ENCODE measurements at regions not wholly inside any gene's neighbourhood (a gene's known extent, or its start where the extent isn't known, plus 50 kb on each side); places are given as distances from the start of the nearest gene placed in this dataset.
"Not testable (repeated sequence)": the region's sequence is repeated elsewhere in the genome, so short reads cannot be mapped to it uniquely, and the experiment has no call there.

DNA sequence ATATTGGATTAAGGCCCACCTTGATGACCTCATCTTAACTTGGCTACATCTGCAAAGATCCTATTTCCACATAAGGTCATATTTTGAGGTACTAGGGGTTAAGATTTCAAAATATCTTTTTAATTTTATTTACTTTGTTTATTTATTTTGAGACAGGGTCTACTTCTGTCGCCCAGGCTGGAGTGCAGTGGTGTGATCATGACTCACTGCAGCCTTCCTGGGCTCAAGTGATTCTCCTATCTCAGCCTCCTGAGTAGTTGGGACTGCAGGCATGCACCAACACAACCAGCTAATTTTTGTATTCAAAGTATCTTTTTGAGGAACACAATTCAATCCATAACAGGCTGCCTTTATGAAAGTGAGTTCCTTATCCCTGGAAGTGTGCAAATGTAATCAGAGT, 212.3 kb downstream of the PALM2AKAP2 start:
- TF ChIP-seq, protein P1, sequence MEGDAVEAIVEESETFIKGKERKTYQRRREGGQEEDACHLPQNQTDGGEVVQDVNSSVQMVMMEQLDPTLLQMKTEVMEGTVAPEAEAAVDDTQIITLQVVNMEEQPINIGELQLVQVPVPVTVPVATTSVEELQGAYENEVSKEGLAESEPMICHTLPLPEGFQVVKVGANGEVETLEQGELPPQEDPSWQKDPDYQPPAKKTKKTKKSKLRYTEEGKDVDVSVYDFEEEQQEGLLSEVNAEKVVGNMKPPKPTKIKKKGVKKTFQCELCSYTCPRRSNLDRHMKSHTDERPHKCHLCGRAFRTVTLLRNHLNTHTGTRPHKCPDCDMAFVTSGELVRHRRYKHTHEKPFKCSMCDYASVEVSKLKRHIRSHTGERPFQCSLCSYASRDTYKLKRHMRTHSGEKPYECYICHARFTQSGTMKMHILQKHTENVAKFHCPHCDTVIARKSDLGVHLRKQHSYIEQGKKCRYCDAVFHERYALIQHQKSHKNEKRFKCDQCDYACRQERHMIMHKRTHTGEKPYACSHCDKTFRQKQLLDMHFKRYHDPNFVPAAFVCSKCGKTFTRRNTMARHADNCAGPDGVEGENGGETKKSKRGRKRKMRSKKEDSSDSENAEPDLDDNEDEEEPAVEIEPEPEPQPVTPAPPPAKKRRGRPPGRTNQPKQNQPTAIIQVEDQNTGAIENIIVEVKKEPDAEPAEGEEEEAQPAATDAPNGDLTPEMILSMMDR (IDR thresholded peaks at IDR 0.05; ENCODE audit: low read depth, low read length, missing control alignments), result no peak
- H3K4me3 ChIP-seq (replicated peaks; ENCODE audit: low read depth, low read length), result no peak overlapping the region
- DNase-seq (ENCODE audit: extremely low read depth, low read depth), result no peak

DNA sequence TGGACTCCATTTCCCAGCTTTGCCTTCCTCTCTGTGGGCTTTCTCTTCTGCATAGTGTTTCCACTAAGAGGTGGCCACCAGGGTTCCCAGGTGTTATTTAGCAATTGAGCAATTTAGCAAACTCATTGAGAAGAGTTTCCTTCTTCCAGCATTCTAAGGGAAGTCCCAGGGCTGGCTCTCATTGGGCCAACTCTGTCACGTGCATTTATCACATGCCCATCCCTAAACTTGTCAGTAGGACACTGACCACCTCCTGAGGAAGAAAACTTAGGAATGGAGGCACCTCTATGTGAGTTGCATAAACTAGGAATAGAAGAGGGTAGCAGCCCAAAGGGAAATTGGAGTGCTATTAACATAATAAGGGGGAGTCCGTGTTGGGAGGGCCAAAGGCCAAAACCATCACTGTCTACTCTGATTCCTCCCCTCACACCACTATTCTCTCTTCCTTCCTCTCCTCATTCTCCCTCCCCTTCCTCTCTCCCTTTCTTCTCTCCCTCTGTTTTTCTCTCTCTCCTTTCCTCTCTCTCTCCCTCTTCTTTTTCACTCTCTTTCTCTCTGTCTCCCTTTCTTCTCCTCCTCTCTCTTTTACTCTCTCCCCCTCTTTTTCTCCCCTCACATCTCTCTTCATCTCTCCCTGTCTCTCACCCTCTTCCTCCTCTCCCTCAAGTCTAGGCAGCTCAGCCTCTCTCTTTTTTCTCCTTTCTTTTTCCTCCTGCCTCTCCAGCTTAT, 213.4 kb downstream of the PALM2AKAP2 start:
- no peak overlapping the region for H3K4me3 ChIP-seq (replicated peaks; ENCODE audit: low read depth, low read length)
- TF ChIP-seq, protein P1 (IDR thresholded peaks at IDR 0.05; ENCODE audit: low read depth, low read length, missing control alignments), result no peak
- DNase-seq (ENCODE audit: extremely low read depth, low read depth), result no peak

DNA sequence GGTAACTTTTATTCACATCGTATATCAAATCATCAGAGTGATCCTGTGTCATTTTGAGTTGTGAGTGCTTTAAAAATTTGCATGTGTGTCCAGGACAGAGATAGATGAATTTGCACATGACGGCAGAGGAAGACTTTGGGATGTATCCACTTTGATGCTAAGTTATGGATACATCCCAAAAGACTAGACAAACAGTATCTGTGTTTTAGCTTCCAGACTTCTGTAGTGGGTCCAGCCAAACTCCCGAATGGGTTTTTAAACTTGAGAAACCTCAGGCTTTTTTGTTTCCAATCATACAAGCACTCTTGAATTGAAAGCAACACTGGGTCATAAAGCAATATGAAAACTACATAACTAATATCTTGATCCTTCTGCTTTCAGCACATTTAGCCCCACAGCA, 213.8 kb downstream of the C9orf152 start:
- H3K4me3 ChIP-seq (replicated peaks; ENCODE audit: low read depth, low read length), result no peak overlapping the region
- TF ChIP-seq, protein P1 (IDR thresholded peaks at IDR 0.05; ENCODE audit: low read depth, low read length, missing control alignments), result no peak
- DNase-seq (ENCODE audit: extremely low read depth, low read depth), result no peak

DNA sequence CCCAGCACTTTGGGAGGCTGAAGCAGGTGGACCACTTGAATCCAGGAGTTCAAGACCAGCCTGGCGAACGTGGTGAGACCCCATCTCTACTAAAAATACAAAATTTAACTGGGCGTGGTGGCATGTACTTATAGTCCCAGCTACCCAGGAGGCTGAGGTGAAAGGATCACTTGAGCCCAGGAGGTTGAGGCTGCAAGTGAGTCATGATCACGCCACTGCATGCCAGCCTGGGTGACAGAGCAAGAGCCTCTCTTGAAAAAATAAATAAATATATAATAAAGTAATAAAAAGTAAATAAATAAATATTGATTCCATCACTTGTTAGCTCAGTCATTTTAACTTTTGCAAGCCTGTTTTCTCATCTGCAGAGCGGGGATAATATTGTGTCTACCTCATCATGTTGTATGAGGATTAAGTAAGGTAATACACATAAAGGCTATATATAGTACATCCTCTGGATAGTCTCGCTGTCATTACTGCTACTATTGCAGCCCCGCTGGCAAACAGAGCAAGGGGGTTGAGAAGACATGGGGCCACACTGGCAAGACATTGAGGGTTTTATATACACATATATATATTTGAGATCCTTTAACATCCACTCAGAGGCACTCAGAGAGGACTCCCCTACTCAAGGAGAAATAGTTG, 210.9 kb downstream of the C9orf152 start:
- DNase-seq (ENCODE audit: extremely low read depth, low read depth), result no peak
- H3K4me3 ChIP-seq (replicated peaks; ENCODE audit: low read depth, low read length), result no peak overlapping the region
- TF ChIP-seq, protein P1 (IDR thresholded peaks at IDR 0.05; ENCODE audit: low read depth, low read length, missing control alignments), result no peak

DNA sequence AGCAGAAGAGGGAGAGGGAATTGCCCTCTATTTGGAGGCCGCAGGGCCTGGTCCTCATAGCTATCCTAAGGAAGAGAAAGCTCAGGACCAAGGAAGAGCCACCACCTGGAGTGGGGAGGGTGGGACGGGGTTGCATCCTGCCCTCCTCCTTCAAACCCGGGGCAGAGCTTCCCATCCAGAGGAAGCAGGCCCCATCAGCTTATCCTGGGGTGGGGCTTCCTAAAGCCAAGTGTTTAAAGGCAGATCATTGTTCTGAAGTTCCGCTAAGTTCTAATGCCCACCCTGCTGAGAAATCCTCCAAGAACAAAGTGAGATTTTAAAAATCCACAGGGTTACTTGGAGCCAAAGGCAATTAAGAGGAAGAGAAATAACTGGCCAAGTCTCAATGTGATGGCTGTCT, 210.3 kb downstream of the C9orf152 start:
- H3K4me3 ChIP-seq (replicated peaks; ENCODE audit: low read depth, low read length), result no peak overlapping the region
- TF ChIP-seq, protein P1 (IDR thresholded peaks at IDR 0.05; ENCODE audit: low read depth, low read length, missing control alignments), result no peak
- no peak for DNase-seq (ENCODE audit: extremely low read depth, low read depth)

DNA sequence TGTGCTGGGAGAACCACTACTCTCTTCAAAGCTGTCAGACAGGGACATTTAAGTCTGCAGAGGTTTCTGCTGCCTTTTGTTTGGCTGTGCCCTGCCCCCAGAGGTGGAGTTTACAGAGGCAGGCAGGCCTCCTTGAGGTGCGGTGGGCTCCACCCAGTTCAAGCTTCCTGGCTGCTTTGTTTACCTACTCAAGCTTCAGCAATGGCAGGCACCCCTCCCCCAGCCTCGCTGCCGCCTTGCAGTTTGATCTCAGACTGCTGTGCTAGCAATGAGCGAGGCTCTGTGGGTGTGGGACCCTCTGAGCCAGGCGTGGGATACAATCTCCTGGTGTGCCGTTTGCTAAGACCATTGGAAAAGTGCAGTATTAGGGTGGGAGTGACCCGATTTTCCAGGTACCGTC, 202.4 kb downstream of the C9orf152 start:
- H3K4me3 ChIP-seq (replicated peaks; ENCODE audit: low read depth, low read length); DNase-seq (ENCODE audit: extremely low read depth, low read depth): not testable (repeated sequence)

DNA sequence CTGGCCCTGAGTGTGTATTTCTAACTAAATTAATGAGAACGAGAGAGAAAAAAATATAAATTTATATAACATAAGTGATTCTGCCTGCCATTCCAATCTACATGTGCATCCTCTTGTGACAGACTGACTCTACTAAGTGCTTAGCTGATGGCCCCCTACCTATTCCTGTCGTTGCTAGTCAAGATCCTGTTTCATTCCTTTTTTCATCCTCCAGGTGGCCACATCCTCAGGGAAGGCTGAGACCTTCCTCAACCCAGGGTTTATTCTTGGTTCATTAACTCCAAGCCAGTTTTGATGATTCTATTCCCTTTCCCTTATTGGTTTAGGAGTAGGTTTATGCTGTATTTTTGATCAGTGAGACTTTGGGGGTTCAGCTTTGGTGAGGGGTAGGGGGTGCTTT, 201.3 kb downstream of the C9orf152 start:
- TF ChIP-seq, protein P1 (IDR thresholded peaks at IDR 0.05; ENCODE audit: low read depth, low read length, missing control alignments), result no peak
- DNase-seq (ENCODE audit: extremely low read depth, low read depth), result no peak
- no peak overlapping the region for H3K4me3 ChIP-seq (replicated peaks; ENCODE audit: low read depth, low read length)

All from HFF-Myc (cell line).